Pancreas (tissue), 10 donors: ENCODE measurements at regions not wholly inside any gene's neighbourhood (a gene's known extent, or its start where the extent isn't known, plus 50 kb on each side); places are given as distances from the start of the nearest gene placed in this dataset.

Experiments
- ATAC-seq, 4 donors: fragments of 200-7000 bp; cut with Tn5 transposase; one replicate each; pipeline versions ENCODE4 v1.8.0 to v1.9.1; 2020; ENCODE audit warnings: mild to moderate bottlenecking in 4 of 4, moderate library complexity in 4 of 4
- DNase-seq, 6 donors: peaks; one replicate each; pipeline ENCODE4 v3.0.0-alpha.2; 2020
- FAIRE-seq: peaks from 2 replicates; lab custom pipeline; 2012; peaks lifted over from hg19 to GRCh38; lab: Jason Lieb, UNC
- H3K27ac ChIP-seq, 4 donors: fragments of 200-600 bp; sonication (generic); 1 replicate in 3 of 4; 2 replicates in 1 of 4; pipeline versions ENCODE4 v1.5.0 to v1.8.0; 2020
- H3K27me3 ChIP-seq, 4 donors: fragments of 200-600 bp; one replicate each; pipeline ENCODE4 v1.8.0; 2021
- H3K36me3 ChIP-seq, 3 donors: fragments of 200-600 bp; sonication (generic) in 1 of 3; one replicate each; pipeline versions ENCODE4 v1.5.0 to v1.8.0; 2020 to 2021
- H3K4me1 ChIP-seq, 3 donors: fragments of 200-600 bp; one replicate each; pipeline ENCODE4 v1.8.0; 2021
- H3K4me3 ChIP-seq, 4 donors: fragments of 200-600 bp; sonication (generic) in 2 of 4; one replicate each; pipeline versions ENCODE4 v1.5.0 to v1.8.0; 2020 to 2021
- H3K9me3 ChIP-seq, 4 donors: fragments of 200-600 bp; one replicate each; pipeline ENCODE4 v1.8.0; 2021
- WGBS, 2 donors: extraction: QIAGEN DNeasy Blood & Tissue Kit; methylation state at CpG; one replicate each; pipeline ENCODE4 v1.1.7; 2013; 5-methylcytosine and 5-hydroxymethylcytosine counted together
- intact Hi-C, 3 donors: fragments of 100-400 bp; cut with DNase I; formaldehyde crosslinking; loops; one replicate each; pipeline versions ENCODE4 v1.11.1 to v1.14.2; 2022
- TF ChIP-seq, protein P1 (sequence below), 4 donors: fragments of 200-600 bp; sonication (generic) in 3 of 4; IDR thresholded peaks; one replicate each; pipeline versions ENCODE4 v1.5.0 to v1.8.0; 2021; ENCODE audit warnings: antibody characterized with exemption in 4 of 4
- donor health status: healthy with polysubstance abuse.
- donor health status: DM: no; HTN: no; CAD: no; lungs with moderate emphysema.
- donor health status: DM: no; HTN: no; CAD: no.
- donor health status: control.
- donor health status: control.
- donor health status: Bipolar disorder and iron deficiency.
- donor health status: DM: yes; HTN: yes; CAD: no.
- donor health status: DM: no; HTN: no; CAD: no.
- donor health status: DM: no; HTN: no; CAD: no.
- donor health status: DM: yes; HTN: yes; CAD: no.

DNA sequence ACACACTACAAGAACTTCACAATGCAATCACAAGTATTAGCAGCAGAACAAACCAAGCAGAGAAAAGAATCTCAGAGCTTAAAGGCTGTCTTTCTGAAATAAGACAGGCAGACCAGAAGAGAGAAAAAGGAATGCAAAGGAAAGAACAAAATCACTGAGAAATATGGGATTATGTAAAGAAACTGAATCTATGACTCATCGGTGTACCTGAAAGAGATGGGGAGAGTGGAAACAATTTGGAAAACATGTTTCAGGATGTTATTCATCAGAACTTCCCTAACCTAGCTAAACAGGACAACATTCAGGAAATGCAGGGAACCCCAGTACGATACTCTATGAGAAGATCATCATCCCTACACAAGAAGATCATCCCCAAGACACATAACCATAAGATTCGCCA is 499.0 kb upstream of the CHAC2 start:
- Histone ChIP-seq H3K4me1 (no peaks in the 10 kb centered on the region), H3K27me3 (no peaks in the 10 kb centered on the region), H3K27ac (no peak overlapping the region), H3K9me3 (no peaks in the 10 kb centered on the region), H3K36me3 (no peaks in the 10 kb centered on the region), H3K4me3 (no peak overlapping the region)
- intact Hi-C loops: no loop called here
- FAIRE-seq (no peak), ATAC-seq (no peak), DNase-seq (no peak)
- TF ChIP-seq, protein P1, sequence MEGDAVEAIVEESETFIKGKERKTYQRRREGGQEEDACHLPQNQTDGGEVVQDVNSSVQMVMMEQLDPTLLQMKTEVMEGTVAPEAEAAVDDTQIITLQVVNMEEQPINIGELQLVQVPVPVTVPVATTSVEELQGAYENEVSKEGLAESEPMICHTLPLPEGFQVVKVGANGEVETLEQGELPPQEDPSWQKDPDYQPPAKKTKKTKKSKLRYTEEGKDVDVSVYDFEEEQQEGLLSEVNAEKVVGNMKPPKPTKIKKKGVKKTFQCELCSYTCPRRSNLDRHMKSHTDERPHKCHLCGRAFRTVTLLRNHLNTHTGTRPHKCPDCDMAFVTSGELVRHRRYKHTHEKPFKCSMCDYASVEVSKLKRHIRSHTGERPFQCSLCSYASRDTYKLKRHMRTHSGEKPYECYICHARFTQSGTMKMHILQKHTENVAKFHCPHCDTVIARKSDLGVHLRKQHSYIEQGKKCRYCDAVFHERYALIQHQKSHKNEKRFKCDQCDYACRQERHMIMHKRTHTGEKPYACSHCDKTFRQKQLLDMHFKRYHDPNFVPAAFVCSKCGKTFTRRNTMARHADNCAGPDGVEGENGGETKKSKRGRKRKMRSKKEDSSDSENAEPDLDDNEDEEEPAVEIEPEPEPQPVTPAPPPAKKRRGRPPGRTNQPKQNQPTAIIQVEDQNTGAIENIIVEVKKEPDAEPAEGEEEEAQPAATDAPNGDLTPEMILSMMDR (IDR thresholded peaks at IDR 0.05): no peak
- WGBS, 2 donors: 88 to 97% methylated on average over 3 of the region's 3 CpGs

DNA sequence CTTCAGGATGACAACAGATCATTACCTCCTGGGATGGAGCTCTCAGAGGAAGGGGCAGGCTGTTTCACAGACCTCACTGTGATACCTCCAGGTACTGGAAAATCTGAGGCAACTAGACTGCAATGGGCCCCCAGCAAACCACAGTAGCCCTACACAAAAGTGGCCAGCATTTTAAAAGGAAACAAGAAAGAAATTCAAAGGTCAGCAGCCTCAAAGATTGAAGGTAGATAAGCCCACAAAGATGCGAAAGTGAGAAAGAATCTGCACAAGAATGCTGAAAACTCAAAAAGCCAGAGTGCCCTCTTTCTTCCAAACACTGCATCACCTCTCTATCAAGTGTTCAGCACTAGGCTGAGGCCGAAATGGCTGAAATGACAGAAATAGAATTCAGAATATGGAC is 499.5 kb upstream of the CHAC2 start:
- FAIRE-seq (no peak), DNase-seq (no peak), ATAC-seq (no peak)
- H3K9me3 ChIP-seq: no peaks in the 10 kb centered on the region
- no peak overlapping the region for H3K4me3 ChIP-seq
- WGBS, 2 donors: 56 to 59% methylated on average over 2 of the region's 2 CpGs
- H3K36me3 ChIP-seq: no peaks in the 10 kb centered on the region
- TF ChIP-seq, protein P1 (IDR thresholded peaks at IDR 0.05): no peak
- H3K4me1 ChIP-seq: no peaks in the 10 kb centered on the region
- H3K27me3 ChIP-seq: no peaks in the 10 kb centered on the region
- intact Hi-C loops: no loop called here
- no peak overlapping the region for H3K27ac ChIP-seq

DNA sequence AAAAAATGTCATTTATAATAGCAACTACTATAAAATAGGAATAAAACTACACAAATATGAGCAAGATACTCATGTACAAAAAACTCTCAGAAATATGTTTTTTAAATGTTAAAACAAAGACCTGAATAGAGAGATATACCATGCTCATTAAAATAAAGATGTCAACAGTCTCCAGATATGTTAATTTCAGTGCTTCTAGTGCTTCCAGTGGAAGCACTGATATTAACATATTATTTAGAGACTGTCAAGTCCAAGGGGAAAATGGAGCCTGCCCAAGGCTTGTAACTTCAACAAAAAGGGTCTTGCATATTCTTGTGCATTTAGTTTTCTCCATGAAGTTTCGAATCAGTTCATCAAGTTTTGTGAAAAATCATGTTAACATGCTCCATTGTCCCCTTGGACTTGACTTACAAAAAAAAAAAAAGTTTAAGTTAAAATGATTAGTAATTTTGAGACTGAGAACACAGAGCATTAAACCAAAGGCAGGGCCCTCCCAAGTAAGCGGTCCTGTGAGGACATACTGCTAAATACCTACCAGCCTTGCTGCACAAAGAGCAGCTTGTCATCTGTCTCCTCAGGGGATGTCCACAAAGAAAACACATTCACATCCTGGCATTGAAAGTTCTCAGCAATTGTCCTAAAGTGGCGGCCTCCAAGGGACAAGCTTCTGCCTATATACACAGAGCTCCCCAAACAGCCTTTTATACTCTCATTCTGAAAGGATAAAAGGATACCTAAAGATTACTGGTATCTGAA is 501.9 kb upstream of the CHAC2 start:
- Histone ChIP-seq H3K4me1 (no peaks in the 10 kb centered on the region), H3K4me3 (no peak overlapping the region), H3K27me3 (no peaks in the 10 kb centered on the region), H3K36me3 (no peaks in the 10 kb centered on the region), H3K9me3 (no peaks in the 10 kb centered on the region), H3K27ac (no peak overlapping the region)
- ATAC-seq (no peak), FAIRE-seq (no peak), DNase-seq (no peak)
- TF ChIP-seq, protein P1 (IDR thresholded peaks at IDR 0.05): no peak
- WGBS, 2 donors: 84 to 89% methylated on average over 3 of the region's 3 CpGs
- intact Hi-C loops: no loop called here

DNA sequence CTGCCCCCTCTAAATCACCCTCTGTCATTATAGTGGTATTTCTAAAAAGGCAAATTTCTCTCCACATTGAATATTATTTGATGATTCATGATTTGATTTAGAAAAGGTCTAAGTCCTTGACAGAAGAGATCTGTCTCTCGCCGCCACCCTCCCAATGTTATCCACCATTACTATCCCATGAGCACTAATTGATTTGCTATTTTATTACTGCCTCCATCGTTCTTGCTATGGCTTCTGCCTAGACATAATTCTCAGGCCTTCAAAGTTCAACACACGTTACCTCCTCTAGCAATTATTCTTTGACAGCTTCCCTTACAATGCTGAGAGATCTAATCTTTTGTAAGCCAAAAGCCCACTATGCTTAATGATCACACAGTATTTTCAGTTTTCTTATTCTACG is 507.0 kb upstream of the CHAC2 start:
- Histone ChIP-seq H3K36me3 (no peaks in the 10 kb centered on the region), H3K9me3 (no peaks in the 10 kb centered on the region), H3K4me3 (no peak overlapping the region), H3K4me1 (no peaks in the 10 kb centered on the region), H3K27ac (no peak overlapping the region), H3K27me3 (no peaks in the 10 kb centered on the region)
- intact Hi-C loops: no loop called here
- no peak for ATAC-seq
- FAIRE-seq: no peak
- TF ChIP-seq, protein P1 (IDR thresholded peaks at IDR 0.05): no peak
- WGBS, 2 donors: 90 to 91% methylated on average over 5 of the region's 5 CpGs
- DNase-seq: no peak

DNA sequence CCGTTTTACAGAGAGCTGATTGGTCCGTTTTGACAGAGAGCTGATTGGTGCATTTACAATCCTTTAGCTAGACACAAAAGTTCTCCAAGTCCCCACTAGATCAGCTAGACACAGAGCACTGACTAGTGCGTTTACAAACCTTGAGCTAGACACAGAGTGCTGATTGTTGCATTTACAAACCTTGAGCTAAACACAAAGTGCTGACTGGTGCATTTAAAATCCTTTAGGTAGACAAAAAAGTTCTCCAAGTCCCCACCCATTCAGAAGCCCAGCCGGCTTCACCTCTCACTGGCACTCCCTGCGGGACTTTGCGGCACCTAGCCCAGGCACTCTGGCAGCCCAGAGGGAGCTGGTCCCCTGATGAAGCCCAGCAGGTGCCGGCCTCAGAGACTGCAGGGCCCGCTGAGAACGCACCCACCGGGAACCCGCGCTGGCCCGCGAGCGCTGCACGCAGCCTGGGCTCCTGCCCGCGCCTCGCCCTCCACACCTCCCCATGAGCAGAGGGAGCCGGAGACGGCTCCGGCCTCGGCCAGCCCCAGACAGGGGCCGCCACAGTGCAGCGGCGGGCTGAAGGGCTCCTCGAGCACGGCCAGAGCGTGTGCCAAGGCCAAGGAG is 508.1 kb upstream of the CHAC2 start:
- intact Hi-C loops: no loop called here
- no peak for ATAC-seq
- no peaks in the 10 kb centered on the region for H3K36me3 ChIP-seq
- no peak overlapping the region for H3K4me3 ChIP-seq
- WGBS, 2 donors: 95 to 97% methylated on average over 29 of the region's 29 CpGs
- H3K27ac ChIP-seq: no peak overlapping the region
- no peaks in the 10 kb centered on the region for H3K9me3 ChIP-seq
- no peaks in the 10 kb centered on the region for H3K27me3 ChIP-seq
- TF ChIP-seq, protein P1 (IDR thresholded peaks at IDR 0.05): no peak
- no peaks in the 10 kb centered on the region for H3K4me1 ChIP-seq
- DNase-seq: peak in 1 of 6 donors; percentile 46
- no peak for FAIRE-seq
